ENCODE measurements at regions not wholly inside any gene's neighbourhood (a gene's known extent, or its start where the extent isn't known, plus 50 kb on each side); places are given as distances from the start of the nearest gene placed in this dataset.
"Not testable (repeated sequence)": the region's sequence is repeated elsewhere in the genome, so short reads cannot be mapped to it uniquely, and the experiment has no call there.

- no peak overlapping the region for H3K4me3 ChIP-seq (ENCODE audit: low read depth, low read length)
- TF ChIP-seq CTCF (IDR thresholded peaks at IDR 0.05; ENCODE audit: low read depth, low read length, missing control alignments), result no peak
- in situ Hi-C loops (cut with HindIII; ENCODE audit: low sequenced_read_pairs), result no loop called here
- no peak for DNase-seq (ENCODE audit: low read depth)
These were observed 61.4 kb upstream of the ZNF217 start for GRCh38 chr20:53654932-53655624.

DNA sequence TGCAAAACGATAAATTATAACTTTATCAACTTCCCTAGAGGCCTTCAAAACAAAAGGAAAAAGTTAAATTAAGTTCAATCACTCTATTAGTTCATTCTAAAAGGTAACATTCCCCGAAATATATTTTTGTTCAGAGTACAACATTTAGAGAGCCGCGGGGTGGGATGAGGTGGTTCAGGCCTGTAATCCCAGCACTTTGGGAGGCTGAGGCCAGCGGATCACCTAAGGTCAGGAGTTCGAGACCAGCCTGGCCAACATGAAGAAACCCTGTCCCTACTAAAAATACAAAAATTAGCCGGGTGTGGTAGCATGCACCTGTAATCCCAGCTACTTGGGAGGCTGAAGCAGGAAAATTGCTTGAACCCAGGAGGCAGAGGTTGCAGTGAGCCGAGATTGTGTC is 60.9 kb upstream of the ZNF217 start:
- DNase-seq (ENCODE audit: low read depth); in situ Hi-C loops (cut with HindIII; ENCODE audit: low sequenced_read_pairs); H3K4me3 ChIP-seq (ENCODE audit: low read depth, low read length): not testable (repeated sequence)

DNA sequence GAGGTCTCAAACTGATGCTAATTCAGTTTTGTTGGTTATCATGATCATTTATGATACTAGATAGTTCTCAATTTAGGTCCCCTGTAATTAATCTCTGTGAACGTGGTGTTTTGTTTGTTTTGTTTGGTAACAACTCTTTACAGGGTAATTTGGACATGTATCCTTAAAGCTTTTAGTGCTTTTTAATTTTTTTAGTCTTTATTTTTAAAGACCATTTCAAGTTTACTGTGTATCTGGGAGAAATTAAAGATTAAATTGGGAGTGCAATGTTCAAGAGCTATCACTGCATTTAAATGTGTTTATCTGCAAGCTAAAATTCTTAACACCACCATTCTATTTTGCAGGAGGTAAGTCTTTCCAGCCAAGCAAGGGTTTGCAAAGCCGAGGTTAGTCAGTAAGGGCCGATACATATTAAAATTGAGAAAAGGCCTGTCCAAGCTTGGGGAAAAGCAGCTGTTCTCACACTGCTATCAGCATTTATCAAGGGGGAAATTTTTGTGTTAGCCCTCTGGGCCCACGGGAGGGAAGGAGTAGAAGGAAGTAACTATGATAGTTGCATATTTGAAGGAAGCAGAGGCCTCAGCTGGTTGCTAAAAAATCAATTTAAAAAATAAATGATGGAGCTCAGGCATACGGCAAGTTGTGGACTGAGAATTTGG is 59.3 kb upstream of the ZNF217 start:
- in situ Hi-C loops (cut with HindIII; ENCODE audit: low sequenced_read_pairs), result no loop called here
- H3K4me3 ChIP-seq (ENCODE audit: low read depth, low read length), result no peak overlapping the region
- no peak for TF ChIP-seq CTCF (IDR thresholded peaks at IDR 0.05; ENCODE audit: low read depth, low read length, missing control alignments)
- no peak for DNase-seq (ENCODE audit: low read depth)

- no peak for DNase-seq (ENCODE audit: low read depth)
- in situ Hi-C loops (cut with HindIII; ENCODE audit: low sequenced_read_pairs), result no loop called here
- H3K4me3 ChIP-seq (ENCODE audit: low read depth, low read length), result no peak overlapping the region
- TF ChIP-seq CTCF (IDR thresholded peaks at IDR 0.05; ENCODE audit: low read depth, low read length, missing control alignments), result no peak
These were observed 58.6 kb upstream of the ZNF217 start for GRCh38 chr20:53652090-53652858.

DNA sequence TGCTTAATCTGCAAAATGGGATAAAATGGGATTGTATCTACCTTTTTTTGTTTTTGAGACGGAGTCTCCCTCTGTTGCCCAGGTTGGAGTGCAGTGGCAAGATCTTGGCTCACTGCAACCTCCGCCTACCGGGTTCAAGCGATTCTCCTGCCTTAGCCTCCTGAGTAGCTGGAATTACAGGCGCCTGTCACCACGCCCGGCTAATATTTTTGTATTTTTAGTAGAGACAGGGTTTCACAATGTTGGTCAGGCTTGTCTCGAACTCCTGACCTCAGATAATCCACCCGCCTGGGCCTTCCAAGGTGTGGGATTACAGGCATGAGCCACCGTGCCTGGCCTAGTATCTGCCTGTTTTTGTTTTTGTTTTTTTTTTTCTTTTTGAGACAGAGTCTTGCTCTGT is 55.9 kb upstream of the ZNF217 start:
- in situ Hi-C loops (cut with HindIII; ENCODE audit: low sequenced_read_pairs); H3K4me3 ChIP-seq (ENCODE audit: low read depth, low read length); DNase-seq (ENCODE audit: low read depth): not testable (repeated sequence)

- in situ Hi-C loops (cut with HindIII; ENCODE audit: low sequenced_read_pairs), result no loop called here
- H3K4me3 ChIP-seq (ENCODE audit: low read depth, low read length), result no peak overlapping the region
- no peak for TF ChIP-seq CTCF (IDR thresholded peaks at IDR 0.05; ENCODE audit: low read depth, low read length, missing control alignments)
- DNase-seq (ENCODE audit: low read depth), result no peak
These were observed 53.7 kb upstream of the ZNF217 start for GRCh38 chr20:53647286-53647821.

DNA sequence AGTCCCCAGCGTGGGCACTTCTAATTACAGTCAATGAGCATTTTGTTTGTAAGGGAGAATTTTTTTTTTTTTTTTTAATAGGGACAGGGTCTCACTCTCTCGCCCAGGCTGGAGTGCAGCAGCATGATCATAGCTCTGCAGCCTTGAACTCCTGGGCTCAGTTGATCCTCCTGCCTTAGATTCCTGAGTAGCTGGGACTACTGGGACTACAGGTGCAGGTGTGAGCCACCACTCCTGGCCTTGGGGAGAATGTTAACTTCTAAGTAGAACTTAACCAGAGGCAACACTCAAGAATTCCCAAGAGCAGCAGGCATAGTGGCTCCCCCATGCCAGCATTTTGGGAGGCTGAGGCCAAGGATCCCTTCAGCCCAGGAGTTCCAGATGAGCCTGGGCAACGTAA is 52.9 kb upstream of the ZNF217 start:
- no peak for TF ChIP-seq CTCF (IDR thresholded peaks at IDR 0.05; ENCODE audit: low read depth, low read length, missing control alignments)
- DNase-seq (ENCODE audit: low read depth), result no peak
- in situ Hi-C loops (cut with HindIII; ENCODE audit: low sequenced_read_pairs), result no loop called here
- H3K4me3 ChIP-seq (ENCODE audit: low read depth, low read length), result no peak overlapping the region

Measured in astrocyte of the cerebellum (primary cell).